GM13976 (cell line): ENCODE measurements at regions not wholly inside any gene's neighbourhood (a gene's known extent, or its start where the extent isn't known, plus 50 kb on each side); places are given as distances from the start of the nearest gene placed in this dataset.

ENCODE experiments used
- DNase-seq: peaks from one replicate; pipeline ENCODE4 v3.0.0; 2012; ENCODE audit warnings: low spot score
- CTCF ChIP-seq: IDR thresholded peaks from 2 replicates; pipeline ENCODE4 v1.5.1; 2012; ENCODE audit warnings: borderline replicate concordance, mild to moderate bottlenecking; ENCODE audit not compliant: insufficient read depth; ENCODE audit errors: extremely low read depth, missing control alignments, control extremely low read depth
- in situ Hi-C: fragments of 300-500 bp; cut with MboI; formaldehyde crosslinking; loops from one replicate; pipeline ENCODE4 v1.12.0; 2022; ENCODE audit warnings: low sequenced_read_pairs, mixed read lengths, inconsistent platforms; ENCODE audit not compliant: unreplicated experiment

GRCh38 chr3:156764751-156765150, 61.4 kb upstream of the LEKR1 start:
- TF ChIP-seq CTCF, result no peak
- in situ Hi-C loops, result no loop called here

DNA sequence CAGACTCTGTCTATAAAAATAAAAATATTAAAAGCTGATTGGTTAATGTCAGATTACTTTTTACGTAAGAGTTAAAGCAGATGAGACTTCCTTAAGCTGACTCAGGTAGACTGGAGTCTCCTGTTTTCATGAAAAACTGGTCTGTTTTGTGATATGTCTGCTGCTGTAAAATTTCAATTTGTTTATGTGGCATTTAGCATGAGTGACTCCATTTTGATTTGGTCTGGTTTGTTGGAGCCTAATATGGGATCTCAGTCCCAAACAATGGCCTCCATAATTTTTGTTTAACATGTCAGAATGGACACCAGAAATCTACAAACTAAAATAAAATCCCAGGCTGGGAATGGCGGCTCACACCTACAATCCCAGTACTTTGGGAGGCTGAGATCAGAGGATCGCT, 57.8 kb upstream of the LEKR1 start:
- in situ Hi-C loops, result no loop called here
- DNase-seq, result no peak
- TF ChIP-seq CTCF, result no peak

More at GRCh38 chr3:156764751-156765150, 61.4 kb upstream of the LEKR1 start:
- no peak for DNase-seq

GRCh38 chr3:156769721-156770654, 56.2 kb upstream of the LEKR1 start:
- DNase-seq, result no peak
- in situ Hi-C loops, result no loop called here
- TF ChIP-seq CTCF, result no peak

DNA sequence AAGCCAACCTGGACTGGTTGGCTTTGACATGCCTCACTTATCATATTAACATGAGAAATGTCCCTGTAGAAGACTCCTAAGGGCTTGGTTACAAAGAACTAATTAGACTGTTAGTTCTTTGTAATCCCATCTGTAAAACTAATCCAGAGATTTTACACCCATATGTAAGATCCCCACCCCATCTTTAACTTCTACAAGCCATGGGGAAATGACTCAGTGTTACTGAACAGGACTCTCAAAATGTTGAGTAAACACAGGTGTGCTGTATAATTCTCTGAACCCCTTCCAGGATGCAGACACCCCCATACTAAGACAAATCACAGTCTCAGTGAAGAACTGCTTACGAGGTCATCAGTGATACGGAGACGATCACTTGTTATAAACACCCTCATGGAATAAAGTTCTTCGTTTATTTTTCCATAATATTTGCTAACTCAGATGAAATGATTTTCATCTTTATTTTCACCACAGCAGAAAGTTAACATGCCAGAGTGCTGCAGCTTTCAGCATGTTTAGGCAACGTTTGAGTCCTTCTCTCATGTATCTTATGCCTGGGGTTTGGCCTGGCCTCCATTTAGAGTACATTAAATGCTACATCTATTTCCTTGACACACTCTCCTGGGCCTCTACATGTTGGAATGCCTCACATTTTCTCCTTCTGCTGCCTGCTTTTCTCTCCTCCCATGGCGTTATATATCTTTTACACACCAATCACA, 55.3 kb upstream of the LEKR1 start:
- TF ChIP-seq CTCF, result no peak
- in situ Hi-C loops, result no loop called here
- DNase-seq, result no peak

DNA sequence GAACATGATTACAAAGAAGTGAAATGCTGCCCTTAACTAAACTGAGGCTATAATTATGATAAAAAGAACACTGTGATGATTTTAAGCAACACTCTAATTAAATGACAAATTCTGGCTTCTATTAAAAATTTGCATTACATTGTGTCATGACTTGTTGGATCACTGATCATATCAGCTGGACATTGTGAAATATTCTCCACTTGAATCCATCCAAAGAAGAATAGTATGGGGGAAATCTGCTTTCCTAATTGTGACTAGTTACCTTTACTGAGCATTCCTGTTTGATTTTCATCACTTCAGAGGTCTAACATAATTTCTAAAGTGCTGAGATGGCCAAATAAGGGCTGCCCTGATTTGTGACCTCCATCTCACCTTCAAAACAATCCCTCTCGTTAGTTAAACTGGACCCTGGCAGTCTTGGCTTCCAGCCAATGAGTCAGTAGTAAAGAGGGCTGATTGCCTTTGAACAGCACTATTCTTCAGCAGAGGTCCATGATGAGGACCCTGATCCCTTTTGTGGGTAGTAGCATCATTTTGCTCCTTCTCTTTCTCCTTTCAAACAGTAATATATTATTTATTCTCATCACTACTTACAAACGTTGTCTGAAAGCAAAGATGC, 53.5 kb upstream of the LEKR1 start:
- DNase-seq, result no peak
- in situ Hi-C loops, result no loop called here

More for the DNA sequence above, 53.5 kb upstream of the LEKR1 start:
- TF ChIP-seq CTCF, result no peak
